SU-DHL-6 (cell line): ENCODE measurements at regions not wholly inside any gene's neighbourhood (a gene's known extent, or its start where the extent isn't known, plus 50 kb on each side); places are given as distances from the start of the nearest gene placed in this dataset.

Experiments used
- H2AFZ ChIP-seq: fragments of 200-600 bp; sonication (generic); 2 replicates; pipeline ENCODE4 v1.6.1; 2014; ENCODE audit warnings: low read depth, mild to moderate bottlenecking, moderate library complexity, mixed read lengths, antibody characterized with exemption, low read length; ENCODE audit not compliant: severe bottlenecking
- H3F3A ChIP-seq: fragments of 200-600 bp; shearing (Covaris generic); 2 replicates; pipeline ENCODE4 v1.6.0; 2016; ENCODE audit warnings: antibody characterized with exemption, mild to moderate bottlenecking; ENCODE audit not compliant: insufficient read depth
- H3K27ac ChIP-seq: fragments of 200-600 bp; sonication (generic); 2 replicates; pipeline ENCODE4 v1.5.1; 2016; ENCODE audit warnings: low read depth, mild to moderate bottlenecking, low read length, moderate library complexity, mixed read lengths
- H3K27me3 ChIP-seq: fragments of 200-600 bp; sonication (generic), shearing (Covaris generic); 2 replicates; pipeline ENCODE4 v1.6.0; 2014; ENCODE audit warnings: mild to moderate bottlenecking, low read length
- H3K36me3 ChIP-seq: fragments of 200-600 bp; sonication (generic); 2 replicates; pipeline ENCODE4 v1.6.1; 2014; ENCODE audit warnings: mild to moderate bottlenecking, low read length, mixed read lengths
- H3K4me2 ChIP-seq: fragments of 300-600, 200-600 bp; shearing (Covaris generic), sonication (generic); 2 replicates; pipeline ENCODE4 v1.6.0; 2014; ENCODE audit warnings: low read length, low read depth, mild to moderate bottlenecking; ENCODE audit not compliant: poor library complexity, severe bottlenecking
- H3K4me3 ChIP-seq: fragments of 200-600 bp; sonication (generic); 2 replicates; pipeline ENCODE4 v1.5.1; 2014; ENCODE audit warnings: antibody characterized with exemption, low read length, mild to moderate bottlenecking, mixed read lengths; ENCODE audit not compliant: insufficient read depth, poor library complexity, severe bottlenecking
- H3K79me2 ChIP-seq: fragments of 200-600 bp; sonication (generic); 2 replicates; pipeline ENCODE4 v1.6.1; 2014; ENCODE audit warnings: mild to moderate bottlenecking, low read length, moderate library complexity; ENCODE audit not compliant: insufficient read depth
- H3K9ac ChIP-seq: fragments of 200-600 bp; sonication (generic); 2 replicates; pipeline ENCODE4 v1.7.0; 2014; ENCODE audit warnings: mild to moderate bottlenecking, low read length
- H3K9me2 ChIP-seq: fragments of 200-600 bp; sonication (generic); replicated peaks from 2 replicates; pipeline ENCODE4 v1.6.1; 2014; ENCODE audit warnings: low read length; ENCODE audit not compliant: insufficient read depth
- H3K9me3 ChIP-seq: fragments of 200-600 bp; sonication (generic); 2 replicates; pipeline ENCODE4 v1.6.1; 2014; ENCODE audit warnings: low read length, mixed read lengths; ENCODE audit not compliant: insufficient read depth
- H4K20me1 ChIP-seq: fragments of 200-600 bp; sonication (generic); 2 replicates; pipeline ENCODE4 v1.6.1; 2014; ENCODE audit warnings: low read depth, mild to moderate bottlenecking, antibody characterized with exemption, low read length, moderate library complexity, mixed read lengths
- EZH2phosphoT487 ChIP-seq: fragments of 200-600 bp; sonication (generic), shearing (Covaris generic); conservative IDR thresholded peaks from 2 replicates; pipeline ENCODE4 v1.6.1; 2018; ENCODE audit warnings: mild to moderate bottlenecking, antibody characterized with exemption, low read length, moderate library complexity, mixed read lengths
- TF ChIP-seq, protein P1 (sequence below): fragments of 200-600 bp; sonication (generic); IDR thresholded peaks from one replicate; pipeline ENCODE4 v1.5.1; 2017; ENCODE audit warnings: antibody characterized with exemption, mild to moderate bottlenecking, low read length, moderate library complexity; ENCODE audit not compliant: insufficient read depth, poor library complexity, severe bottlenecking

DNA sequence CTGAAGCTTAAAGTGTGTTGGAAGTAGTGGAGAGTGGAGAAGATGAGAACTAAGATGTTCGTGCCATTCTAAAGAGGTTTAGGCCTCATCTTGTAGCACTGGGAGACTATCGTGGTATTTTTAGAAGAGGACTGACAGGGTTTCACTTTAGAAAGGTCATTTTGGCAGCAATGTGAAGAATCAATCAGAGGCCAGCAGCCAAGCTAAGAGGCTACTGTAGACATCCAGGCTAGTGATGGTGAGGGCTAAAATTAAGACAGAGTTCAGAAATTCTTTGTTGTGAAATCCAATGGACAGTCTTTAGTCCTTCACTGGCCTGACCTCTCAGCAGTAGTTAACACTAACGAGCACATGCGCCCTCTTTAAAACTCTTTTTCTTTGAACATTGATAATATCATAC lies 288.2 kb downstream of the TBL1XR1 start:
- Histone ChIP-seq H2AFZ (no peak overlapping the region), H3K36me3 (no peaks in the 10 kb centered on the region), H3K79me2 (no peaks in the 10 kb centered on the region), H3K27ac (no peak overlapping the region), H3K4me3 (no peak overlapping the region), H3K9me3 (no peaks in the 10 kb centered on the region), H3K27me3 (no peaks in the 10 kb centered on the region), H3K9me2 (no peaks in the 10 kb centered on the region), H3F3A (no peaks in the 10 kb centered on the region), H3K9ac (no peak overlapping the region), H4K20me1 (no peaks in the 10 kb centered on the region), H3K4me2 (no peak overlapping the region)
- TF ChIP-seq EZH2phosphoT487 = no peak
- TF ChIP-seq, protein P1, sequence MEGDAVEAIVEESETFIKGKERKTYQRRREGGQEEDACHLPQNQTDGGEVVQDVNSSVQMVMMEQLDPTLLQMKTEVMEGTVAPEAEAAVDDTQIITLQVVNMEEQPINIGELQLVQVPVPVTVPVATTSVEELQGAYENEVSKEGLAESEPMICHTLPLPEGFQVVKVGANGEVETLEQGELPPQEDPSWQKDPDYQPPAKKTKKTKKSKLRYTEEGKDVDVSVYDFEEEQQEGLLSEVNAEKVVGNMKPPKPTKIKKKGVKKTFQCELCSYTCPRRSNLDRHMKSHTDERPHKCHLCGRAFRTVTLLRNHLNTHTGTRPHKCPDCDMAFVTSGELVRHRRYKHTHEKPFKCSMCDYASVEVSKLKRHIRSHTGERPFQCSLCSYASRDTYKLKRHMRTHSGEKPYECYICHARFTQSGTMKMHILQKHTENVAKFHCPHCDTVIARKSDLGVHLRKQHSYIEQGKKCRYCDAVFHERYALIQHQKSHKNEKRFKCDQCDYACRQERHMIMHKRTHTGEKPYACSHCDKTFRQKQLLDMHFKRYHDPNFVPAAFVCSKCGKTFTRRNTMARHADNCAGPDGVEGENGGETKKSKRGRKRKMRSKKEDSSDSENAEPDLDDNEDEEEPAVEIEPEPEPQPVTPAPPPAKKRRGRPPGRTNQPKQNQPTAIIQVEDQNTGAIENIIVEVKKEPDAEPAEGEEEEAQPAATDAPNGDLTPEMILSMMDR = no peak

DNA sequence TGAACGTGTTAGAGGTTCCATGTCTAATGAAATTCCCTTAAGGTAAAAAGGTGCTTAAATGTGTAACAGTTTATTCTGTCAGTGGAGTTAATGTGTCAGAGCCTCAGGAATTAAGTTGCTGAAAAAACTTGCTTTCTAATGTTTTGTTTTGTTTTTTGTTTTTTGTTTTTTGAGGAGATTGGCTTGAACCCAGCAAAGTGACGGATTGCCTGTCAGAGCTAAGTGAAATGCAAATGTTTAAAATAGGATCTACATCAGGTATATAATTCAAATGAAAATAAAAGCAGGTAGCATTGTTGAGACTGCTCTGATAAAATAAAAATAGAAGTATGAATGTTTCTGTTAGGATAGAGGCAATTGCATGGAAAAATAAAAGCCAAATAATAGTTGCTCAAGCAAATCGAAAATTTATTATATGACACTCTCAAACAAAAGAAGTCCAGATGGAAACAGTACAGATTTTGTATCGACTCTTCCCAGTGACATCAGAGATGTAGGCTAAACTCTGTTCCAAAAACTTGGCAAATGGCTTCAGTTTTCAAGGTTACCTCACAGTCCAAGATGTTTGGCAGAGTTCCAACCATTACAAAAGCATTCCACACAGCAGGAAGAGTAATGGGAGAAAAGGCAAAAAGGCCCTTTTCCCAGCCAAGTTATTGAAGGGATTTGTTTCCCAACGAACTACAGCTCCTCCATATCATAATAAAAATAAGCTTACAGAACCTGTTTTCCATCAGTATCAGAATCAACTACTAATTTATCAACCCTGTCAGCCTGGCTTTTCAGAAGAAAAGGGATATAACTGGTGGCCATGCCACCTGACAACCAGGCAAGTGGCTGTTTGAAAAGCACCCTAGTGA lies 291.0 kb downstream of the TBL1XR1 start:
- no peak for TF ChIP-seq EZH2phosphoT487
- TF ChIP-seq, protein P1 = no peak
- H3K36me3 ChIP-seq = no peaks in the 10 kb centered on the region
- H3K27ac ChIP-seq = no peak overlapping the region

DNA sequence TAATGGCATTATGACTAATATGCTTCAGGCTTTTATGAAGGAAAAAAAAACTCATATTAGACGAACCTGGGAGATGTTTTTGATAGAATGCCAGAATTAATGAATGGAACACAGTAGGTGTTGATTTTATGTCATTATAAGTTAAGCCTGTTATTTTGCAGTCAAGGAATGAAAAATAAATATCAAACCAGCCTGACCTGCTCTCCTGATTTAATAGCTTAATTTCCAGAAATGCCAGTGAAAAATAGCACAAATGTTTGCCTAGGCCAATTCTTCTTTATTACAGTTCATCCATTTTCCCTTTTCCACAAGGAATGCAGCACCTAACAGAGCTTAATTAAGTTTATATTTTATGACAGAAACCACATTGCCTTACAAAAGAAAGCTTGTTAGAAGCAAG lies 292.0 kb downstream of the TBL1XR1 start:
- no peaks in the 10 kb centered on the region for H4K20me1 ChIP-seq
- no peak overlapping the region for H3K4me2 ChIP-seq
- no peak for TF ChIP-seq EZH2phosphoT487
- TF ChIP-seq, protein P1 = no peak
- no peak overlapping the region for H2AFZ ChIP-seq
- no peaks in the 10 kb centered on the region for H3K36me3 ChIP-seq
- no peaks in the 10 kb centered on the region for H3K79me2 ChIP-seq
- H3K27ac ChIP-seq = no peak overlapping the region
- H3K4me3 ChIP-seq = no peak overlapping the region
- H3K27me3 ChIP-seq = no peaks in the 10 kb centered on the region
- H3K9me2 ChIP-seq = no peaks in the 10 kb centered on the region
- no peaks in the 10 kb centered on the region for H3K9me3 ChIP-seq
- H3K9ac ChIP-seq = no peak overlapping the region
- H3F3A ChIP-seq = no peaks in the 10 kb centered on the region

More for the DNA sequence above, 291.0 kb downstream of the TBL1XR1 start:
- no peaks in the 10 kb centered on the region for H4K20me1 ChIP-seq
- H3K4me3 ChIP-seq = no peak overlapping the region
- no peaks in the 10 kb centered on the region for H3K9me2 ChIP-seq
- H3K9me3 ChIP-seq = no peaks in the 10 kb centered on the region
- no peaks in the 10 kb centered on the region for H3K79me2 ChIP-seq
- no peak overlapping the region for H2AFZ ChIP-seq
- no peaks in the 10 kb centered on the region for H3K27me3 ChIP-seq
- no peaks in the 10 kb centered on the region for H3F3A ChIP-seq
- no peak overlapping the region for H3K4me2 ChIP-seq
- no peak overlapping the region for H3K9ac ChIP-seq
